Thoracic aorta (tissue), 2 donors: ENCODE measurements at regions not wholly inside any gene's neighbourhood (a gene's known extent, or its start where the extent isn't known, plus 50 kb on each side); places are given as distances from the start of the nearest gene placed in this dataset.
A peak's percentile ranks its signal among the peaks of the same experiment; 100 is the strongest.

ENCODE experiments used
- ATAC-seq: fragments of 150-250 bp; one replicate; pipeline ENCODE4 v1.8.0; 2017; ENCODE audit warnings: low read depth; ENCODE audit not compliant: insufficient number of reproducible peaks, low FRiP score
- DNase-seq: peaks from one replicate; pipeline ENCODE4 v3.0.0-alpha.2; 2020; ENCODE audit warnings: low spot score
- H3K27ac ChIP-seq, 2 donors: fragments of 200-600 bp; sonication (generic); 1 replicate in 1 of 2; 2 replicates in 1 of 2; pipeline ENCODE4 v1.5.1; 2016; ENCODE audit warnings: mild to moderate bottlenecking in 2 of 2, moderate library complexity in 2 of 2
- H3K27me3 ChIP-seq: fragments of 200-600 bp; sonication (generic); replicated peaks from 2 replicates; pipeline ENCODE4 v1.6.0; 2016; ENCODE audit warnings: mild to moderate bottlenecking; ENCODE audit not compliant: insufficient read depth
- H3K36me3 ChIP-seq: fragments of 200-600 bp; sonication (generic); one replicate; pipeline ENCODE4 v1.5.1; 2016
- H3K4me1 ChIP-seq, 2 donors: fragments of 200-600 bp; sonication (generic); 1 replicate in 1 of 2; 2 replicates in 1 of 2; pipeline versions ENCODE4 v1.5.1 to v1.6.0; 2016; ENCODE audit warnings: low read depth in 2 of 2, mild to moderate bottlenecking in 1 of 2; ENCODE audit not compliant: control insufficient read depth in 1 of 2
- H3K4me3 ChIP-seq: fragments of 200-600 bp; sonication (generic); 2 replicates; pipeline ENCODE4 v1.5.1; 2016; ENCODE audit warnings: mild to moderate bottlenecking
- H3K9me3 ChIP-seq: fragments of 200-600 bp; sonication (generic); 2 replicates; pipeline ENCODE4 v1.5.1; 2016
- TF ChIP-seq, protein P1 (sequence below): fragments of 200-600 bp; sonication (generic); IDR thresholded peaks from one replicate; pipeline ENCODE4 v1.5.1; 2019; ENCODE audit warnings: antibody characterized with exemption

DNA sequence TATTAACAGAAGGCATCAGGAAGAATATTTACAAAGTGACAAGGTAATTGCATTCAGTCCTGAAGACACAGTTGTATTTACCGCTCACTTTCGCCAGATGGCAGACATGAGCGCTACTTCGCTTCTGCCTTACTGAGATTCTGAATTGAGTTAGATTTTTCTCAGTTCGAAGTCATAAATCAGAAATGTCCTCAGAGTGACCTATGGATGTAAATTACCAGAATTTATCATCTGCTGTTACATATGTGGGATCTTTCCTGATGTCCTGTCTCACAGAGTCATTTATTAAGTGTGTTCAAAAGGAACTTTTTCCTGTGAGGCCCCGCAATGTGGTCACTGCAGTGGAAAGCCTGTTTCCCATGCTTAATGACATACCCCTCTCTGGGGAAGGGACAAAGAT, 97.3 kb upstream of the DCLK2 start:
- DNase-seq = no peak

DNA sequence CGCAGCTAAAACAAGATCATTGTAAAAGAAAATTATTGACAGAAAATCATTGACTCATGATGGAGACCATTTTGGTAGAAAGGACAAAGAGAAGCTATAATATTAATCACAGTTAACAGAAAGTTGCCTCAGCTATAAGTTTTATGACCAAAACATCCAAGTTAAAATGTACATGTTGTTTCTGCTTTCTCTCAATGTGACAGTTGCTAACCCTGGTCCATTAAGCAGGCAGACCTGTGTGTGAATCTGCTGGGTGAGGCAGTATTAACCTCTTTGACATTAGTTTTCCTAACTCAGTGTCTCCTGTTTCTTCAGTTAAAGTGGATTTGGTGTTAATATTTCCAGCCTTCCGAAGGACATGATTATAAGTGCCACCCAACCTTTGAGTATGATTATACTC, 94.8 kb upstream of the DCLK2 start:
- Histone ChIP-seq H3K27ac (no peak overlapping the region), H3K9me3 (no peaks in the 10 kb centered on the region), H3K4me1 (peaks cover 0 to 5% of the 10 kb centered on the region in 2 donors), H3K36me3 (no peaks in the 10 kb centered on the region), H3K27me3 (no peaks in the 10 kb centered on the region), H3K4me3 (no peak overlapping the region)
- TF ChIP-seq, protein P1, sequence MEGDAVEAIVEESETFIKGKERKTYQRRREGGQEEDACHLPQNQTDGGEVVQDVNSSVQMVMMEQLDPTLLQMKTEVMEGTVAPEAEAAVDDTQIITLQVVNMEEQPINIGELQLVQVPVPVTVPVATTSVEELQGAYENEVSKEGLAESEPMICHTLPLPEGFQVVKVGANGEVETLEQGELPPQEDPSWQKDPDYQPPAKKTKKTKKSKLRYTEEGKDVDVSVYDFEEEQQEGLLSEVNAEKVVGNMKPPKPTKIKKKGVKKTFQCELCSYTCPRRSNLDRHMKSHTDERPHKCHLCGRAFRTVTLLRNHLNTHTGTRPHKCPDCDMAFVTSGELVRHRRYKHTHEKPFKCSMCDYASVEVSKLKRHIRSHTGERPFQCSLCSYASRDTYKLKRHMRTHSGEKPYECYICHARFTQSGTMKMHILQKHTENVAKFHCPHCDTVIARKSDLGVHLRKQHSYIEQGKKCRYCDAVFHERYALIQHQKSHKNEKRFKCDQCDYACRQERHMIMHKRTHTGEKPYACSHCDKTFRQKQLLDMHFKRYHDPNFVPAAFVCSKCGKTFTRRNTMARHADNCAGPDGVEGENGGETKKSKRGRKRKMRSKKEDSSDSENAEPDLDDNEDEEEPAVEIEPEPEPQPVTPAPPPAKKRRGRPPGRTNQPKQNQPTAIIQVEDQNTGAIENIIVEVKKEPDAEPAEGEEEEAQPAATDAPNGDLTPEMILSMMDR = no peak
- ATAC-seq (no peak), DNase-seq (no peak)

More for the DNA sequence above, 97.3 kb upstream of the DCLK2 start:
- H3K36me3 ChIP-seq = no peaks in the 10 kb centered on the region
- no peak overlapping the region for H3K27ac ChIP-seq
- no peaks in the 10 kb centered on the region for H3K9me3 ChIP-seq
- no peaks in the 10 kb centered on the region for H3K4me1 ChIP-seq
- H3K4me3 ChIP-seq = no peak overlapping the region
- TF ChIP-seq, protein P1 = peak; percentile 80
- H3K27me3 ChIP-seq = no peaks in the 10 kb centered on the region
- no peak for ATAC-seq

DNA sequence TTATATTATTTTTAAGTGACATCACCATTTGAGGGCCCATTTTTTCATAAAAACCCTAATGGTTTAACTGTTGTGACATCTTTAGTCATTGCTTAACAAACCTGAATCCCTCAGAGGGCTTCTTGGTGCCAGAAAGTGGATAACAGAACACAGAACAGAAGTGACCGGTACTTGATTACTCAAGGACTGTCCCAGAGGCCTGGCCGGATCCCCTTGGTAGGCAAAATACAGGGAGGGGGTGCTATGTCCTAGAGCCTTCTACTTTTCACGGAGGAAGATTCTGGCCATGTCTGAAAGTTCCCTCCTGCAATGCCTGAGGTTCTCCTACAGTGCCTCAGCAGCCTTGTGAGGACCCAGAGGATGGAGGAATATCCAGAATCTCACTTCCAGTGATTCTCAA, 94.3 kb upstream of the DCLK2 start:
- H3K9me3 ChIP-seq = no peaks in the 10 kb centered on the region
- no peaks in the 10 kb centered on the region for H3K27me3 ChIP-seq
- ATAC-seq (no peak), DNase-seq (no peak)
- no peak overlapping the region for H3K27ac ChIP-seq
- H3K36me3 ChIP-seq = no peaks in the 10 kb centered on the region
- H3K4me3 ChIP-seq = no peak overlapping the region
- H3K4me1 ChIP-seq = peaks cover 0 to 5% of the 10 kb centered on the region in 2 donors
- TF ChIP-seq, protein P1 = no peak

DNA sequence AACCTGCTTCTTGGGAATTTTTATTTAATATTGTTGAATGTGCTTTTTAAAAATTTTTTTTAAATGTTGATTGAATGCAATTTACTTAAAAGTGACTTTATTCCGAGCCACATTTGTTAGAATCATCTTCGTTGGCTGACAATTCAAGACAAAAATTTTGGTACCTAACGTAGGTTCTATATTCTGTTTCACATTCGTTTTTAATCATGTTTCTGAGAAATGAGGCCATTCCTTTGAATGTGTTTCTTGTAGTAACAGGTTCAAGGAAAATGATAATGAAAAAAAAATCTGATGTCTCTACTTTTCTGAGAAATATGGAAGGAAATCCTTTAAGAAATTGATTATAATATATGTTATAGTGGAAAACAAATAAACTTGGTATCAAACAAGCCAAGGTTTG, 92.3 kb upstream of the DCLK2 start:
- TF ChIP-seq, protein P1 = no peak
- ATAC-seq = no peak
- Histone ChIP-seq H3K27ac (no peak overlapping the region), H3K27me3 (no peaks in the 10 kb centered on the region), H3K4me1 (peaks cover 0 to 5% of the 10 kb centered on the region in 2 donors), H3K36me3 (no peaks in the 10 kb centered on the region), H3K4me3 (no peak overlapping the region), H3K9me3 (no peaks in the 10 kb centered on the region)
- no peak for DNase-seq

DNA sequence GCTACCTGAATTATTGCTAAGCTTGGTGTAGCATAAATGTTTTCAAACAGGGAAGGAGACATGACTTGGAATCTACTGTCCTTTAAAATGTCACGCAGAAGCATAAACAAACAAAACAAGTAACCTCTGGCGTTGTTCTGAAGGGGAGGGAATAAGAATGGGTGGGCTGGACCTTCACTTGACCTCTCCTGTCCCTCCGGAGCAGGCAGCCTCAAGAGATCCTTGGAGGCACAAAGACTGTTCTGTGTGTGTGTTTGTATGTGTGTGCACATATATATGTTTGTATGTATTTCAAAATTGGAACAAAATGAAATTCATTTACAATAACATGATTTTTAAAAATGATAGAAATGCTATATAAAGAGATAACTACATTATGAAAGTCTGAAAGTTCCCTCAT, 91.3 kb upstream of the DCLK2 start:
- Histone ChIP-seq H3K27me3 (no peaks in the 10 kb centered on the region), H3K9me3 (no peaks in the 10 kb centered on the region), H3K27ac (no peak overlapping the region), H3K36me3 (no peaks in the 10 kb centered on the region), H3K4me3 (no peak overlapping the region), H3K4me1 (peaks cover 0 to 5% of the 10 kb centered on the region in 2 donors)
- TF ChIP-seq, protein P1 = no peak
- ATAC-seq (no peak), DNase-seq (no peak)
